GM23338 (cell line): ENCODE measurements at regions not wholly inside any gene's neighbourhood (a gene's known extent, or its start where the extent isn't known, plus 50 kb on each side); places are given as distances from the start of the nearest gene placed in this dataset.

ENCODE experiments used
- ATAC-seq: fragments of 200-7000 bp; cut with Tn5 transposase; 3 replicates; pipeline ENCODE4 v1.9.1; 2020
- DNase-seq: peaks from one replicate; pipeline ENCODE4 v3.0.0-alpha.2; 2015; ENCODE audit warnings: low spot score
- H2AFZ ChIP-seq: fragments of 200-600 bp; sonication (generic); 2 replicates; pipeline ENCODE4 v1.8.0; 2016; ENCODE audit warnings: antibody characterized with exemption, mild to moderate bottlenecking, moderate library complexity
- H3F3A ChIP-seq: fragments of 200-600 bp; sonication (generic); replicated peaks from 2 replicates; pipeline ENCODE4 v1.8.0; 2017; ENCODE audit warnings: antibody characterized with exemption, mixed run types, low read depth
- H3K27ac ChIP-seq: fragments of 200-600 bp; sonication (generic); 2 replicates; pipeline ENCODE4 v1.6.1; 2016; ENCODE audit warnings: low read depth
- H3K27me3 ChIP-seq: fragments of 200-600 bp; sonication (generic); 2 replicates; pipeline ENCODE4 v1.8.0; 2016; ENCODE audit warnings: mild to moderate bottlenecking, mixed run types, moderate library complexity; ENCODE audit not compliant: insufficient read depth
- H3K36me3 ChIP-seq: fragments of 200-600 bp; sonication (generic); 2 replicates; pipeline ENCODE4 v1.8.0; 2016; ENCODE audit warnings: mild to moderate bottlenecking; ENCODE audit not compliant: insufficient read depth
- H3K4me1 ChIP-seq: fragments of 200-600 bp; sonication (generic); 2 replicates; pipeline ENCODE4 v1.8.0; 2016; ENCODE audit warnings: mild to moderate bottlenecking, moderate library complexity; ENCODE audit not compliant: insufficient read depth
- H3K4me2 ChIP-seq: fragments of 200-600 bp; sonication (generic); 2 replicates; pipeline ENCODE4 v1.7.1; 2017; ENCODE audit warnings: mixed run types
- H3K4me3 ChIP-seq: fragments of 200-600 bp; sonication (generic); 2 replicates; pipeline ENCODE4 v1.6.1; 2016; ENCODE audit warnings: mixed run types
- H3K79me2 ChIP-seq: fragments of 200-600 bp; sonication (generic); replicated peaks from 2 replicates; pipeline ENCODE4 v1.8.0; 2017; ENCODE audit warnings: mild to moderate bottlenecking; ENCODE audit not compliant: insufficient read depth
- H3K9me2 ChIP-seq: fragments of 200-600 bp; sonication (generic); 2 replicates; pipeline ENCODE4 v1.8.0; 2017; ENCODE audit not compliant: insufficient read depth
- H4K20me1 ChIP-seq: fragments of 200-600 bp; sonication (generic); replicated peaks from 2 replicates; pipeline ENCODE4 v1.8.0; 2017; ENCODE audit warnings: mild to moderate bottlenecking; ENCODE audit not compliant: insufficient read depth
- H3K27ac Mint-ChIP-seq: 2 replicates; pipeline ENCODE4 v1.8.0; 2020; ENCODE audit warnings: inconsistent platforms, mild to moderate bottlenecking, moderate library complexity, mixed read lengths
- H3K27me3 Mint-ChIP-seq: 3 replicates; pipeline ENCODE4 v1.8.0; 2022; ENCODE audit warnings: low read depth, mild to moderate bottlenecking, moderate library complexity, mixed read lengths, inconsistent platforms; ENCODE audit not compliant: insufficient read depth, poor library complexity
- H3K36me3 Mint-ChIP-seq: 3 replicates; pipeline ENCODE4 v1.8.0; 2021; ENCODE audit warnings: low read depth, mild to moderate bottlenecking, inconsistent platforms, moderate library complexity, mixed read lengths
- H3K4me1 Mint-ChIP-seq: 3 replicates; pipeline ENCODE4 v1.8.0; 2020; ENCODE audit warnings: mild to moderate bottlenecking, inconsistent platforms, mixed read lengths
- H3K4me3 Mint-ChIP-seq: 3 replicates; pipeline ENCODE4 v1.8.0; 2021; ENCODE audit warnings: moderate library complexity, mild to moderate bottlenecking, inconsistent platforms, mixed read lengths
- H3K9me3 Mint-ChIP-seq: 3 replicates; pipeline ENCODE4 v1.8.0; 2020; ENCODE audit warnings: moderate library complexity, mild to moderate bottlenecking, inconsistent platforms, mixed read lengths
- CREB1 ChIP-seq: fragments of 250-450 bp; sonication (Bioruptor Pico); IDR thresholded peaks from 2 replicates; pipeline ENCODE4 v1.5.0; 2020; ENCODE audit warnings: low read depth, mild to moderate bottlenecking, moderate library complexity
- EZH2phosphoT487 ChIP-seq: fragments of 200-600 bp; sonication (generic); IDR thresholded peaks from one replicate; pipeline ENCODE4 v1.8.1; 2018; ENCODE audit warnings: antibody characterized with exemption; ENCODE audit not compliant: unreplicated experiment
- JUNB ChIP-seq: IDR thresholded peaks from one replicate; pipeline ENCODE4 v1.6.1; 2016; ENCODE audit warnings: antibody characterized with exemption; ENCODE audit not compliant: unreplicated experiment
- NANOG ChIP-seq: IDR thresholded peaks from 2 replicates; pipeline ENCODE4 v1.6.1; 2016; ENCODE audit warnings: antibody characterized with exemption, borderline replicate concordance
- POLR2AphosphoS5 ChIP-seq: IDR thresholded peaks from 2 replicates; pipeline ENCODE4 v1.6.1; 2016; ENCODE audit warnings: antibody characterized with exemption, low read depth
- ZNF331 ChIP-seq: fragments of 250-450 bp; sonication (Bioruptor Pico); IDR thresholded peaks from 2 replicates; pipeline ENCODE4 v1.5.0; 2020; ENCODE audit warnings: low read depth, mild to moderate bottlenecking, moderate library complexity
- TF ChIP-seq, protein P1 (sequence below): IDR thresholded peaks from one replicate; pipeline ENCODE4 v1.6.1; 2018; ENCODE audit warnings: antibody characterized with exemption; ENCODE audit not compliant: unreplicated experiment
- TF ChIP-seq, protein P2 (sequence below): fragments of 250-450 bp; sonication (Bioruptor Pico); IDR thresholded peaks from 2 replicates; pipeline ENCODE4 v1.5.0; 2020; ENCODE audit warnings: mild to moderate bottlenecking, moderate library complexity
- TF ChIP-seq, protein P3 (sequence below), 2 experiments: fragments of 200-600 bp in 1 of 2; sonication (generic) in 1 of 2; conservative IDR thresholded peaks; 2 replicates each; pipeline versions ENCODE4 v1.5.1 to v1.6.1; 2016 to 2017; ENCODE audit warnings: antibody characterized with exemption in 2 of 2, low read depth in 2 of 2, mild to moderate bottlenecking in 2 of 2, moderate library complexity in 1 of 2
- TF ChIP-seq, protein P4 (sequence below): IDR thresholded peaks from 2 replicates; pipeline ENCODE4 v1.6.1; 2016; ENCODE audit warnings: antibody characterized with exemption

DNA sequence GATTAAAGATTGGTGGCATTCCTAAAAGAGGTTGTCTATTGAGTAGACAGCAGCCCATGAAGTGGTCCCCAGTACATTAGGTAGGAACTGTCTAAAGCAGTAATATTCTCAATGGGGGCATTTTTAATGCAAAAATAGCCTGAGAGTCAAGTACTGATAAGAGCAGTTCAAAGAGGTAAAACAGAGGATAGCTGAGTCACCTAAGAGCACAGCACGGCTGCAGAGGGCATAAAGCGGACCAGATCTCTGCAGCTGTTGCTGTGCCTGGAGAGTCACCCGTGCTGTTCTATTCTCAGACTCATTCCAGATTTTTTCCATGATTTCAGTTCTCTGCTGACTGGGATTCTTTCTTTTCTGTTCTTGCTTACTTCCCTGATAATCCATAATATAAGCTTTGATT is 313.2 kb downstream of the OLFM3 start:
- Mint-ChIP-seq H3K36me3 (no peaks in the 10 kb centered on the region), H3K9me3 (no peaks in the 10 kb centered on the region), H3K27me3 (no peaks in the 10 kb centered on the region), H3K4me1 (no peaks in the 10 kb centered on the region), H3K4me3 (no peak overlapping the region), H3K27ac (no peak overlapping the region)
- H3K36me3 ChIP-seq, result no peaks in the 10 kb centered on the region
- no peak overlapping the region for H3K27ac ChIP-seq
- 0 out of 2 replicates have a peak, but pooled peaks cover 4% of the 10 kb centered on the region for H3K4me1 ChIP-seq
- no peaks in the 10 kb centered on the region for H3F3A ChIP-seq
- H2AFZ ChIP-seq, result peak overlapping the region; percentile 25; the same call in 1 of the 2 replicates
- no peak for TF ChIP-seq POLR2AphosphoS5
- ATAC-seq (no peak), DNase-seq (no peak)
- no peaks in the 10 kb centered on the region for H3K27me3 ChIP-seq
- no peaks in the 10 kb centered on the region for H4K20me1 ChIP-seq
- no peak overlapping the region for H3K4me2 ChIP-seq
- no peaks in the 10 kb centered on the region for H3K9me2 ChIP-seq
- no peak overlapping the region for H3K4me3 ChIP-seq
- H3K79me2 ChIP-seq, result no peaks in the 10 kb centered on the region

DNA sequence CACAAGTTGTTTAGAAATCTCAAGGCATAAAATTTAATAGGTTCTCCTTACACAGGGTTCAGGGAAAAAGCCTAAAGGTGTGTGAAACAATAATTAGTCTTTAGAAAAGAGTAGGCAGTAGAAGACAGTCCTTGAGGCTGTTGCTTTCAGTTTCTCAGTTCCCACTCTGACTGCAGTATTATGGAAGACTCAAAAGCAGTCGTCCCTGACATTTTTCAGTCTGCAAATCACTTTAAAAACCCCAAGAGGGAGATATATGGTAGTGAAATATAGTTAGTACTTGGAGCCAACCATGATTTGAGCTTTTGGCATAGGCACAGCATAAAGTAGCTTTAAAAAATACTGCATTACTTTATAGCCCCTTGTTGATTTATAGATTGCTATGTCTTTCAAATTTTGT is 299.7 kb downstream of the OLFM3 start:
- Mint-ChIP-seq H3K36me3 (no peaks in the 10 kb centered on the region), H3K4me1 (peaks cover 10% of the 10 kb centered on the region), H3K9me3 (no peaks in the 10 kb centered on the region), H3K27me3 (peaks cover 2% of the 10 kb centered on the region), H3K4me3 (no peak overlapping the region), H3K27ac (no peak overlapping the region; the same call in 1 of the 2 replicates)
- no peaks in the 10 kb centered on the region for H3K9me2 ChIP-seq
- H3K27me3 ChIP-seq, result no peaks in the 10 kb centered on the region
- DNase-seq (no peak), ATAC-seq (no peak; the same call in 2 of the 3 replicates)
- no peak overlapping the region for H3K27ac ChIP-seq
- H3F3A ChIP-seq, result no peaks in the 10 kb centered on the region
- no peak overlapping the region for H3K4me3 ChIP-seq
- peak overlapping the region; percentile 57; the same call in 1 of the 2 replicates for H2AFZ ChIP-seq
- H3K79me2 ChIP-seq, result no peaks in the 10 kb centered on the region
- no peak overlapping the region for H3K4me2 ChIP-seq
- H3K4me1 ChIP-seq, result no peaks in the 10 kb centered on the region
- no peaks in the 10 kb centered on the region for H3K36me3 ChIP-seq
- no peaks in the 10 kb centered on the region for H4K20me1 ChIP-seq
- no peak for TF ChIP-seq CREB1 (CRISPR knock-in tag)
- TF ChIP-seq, protein P1, sequence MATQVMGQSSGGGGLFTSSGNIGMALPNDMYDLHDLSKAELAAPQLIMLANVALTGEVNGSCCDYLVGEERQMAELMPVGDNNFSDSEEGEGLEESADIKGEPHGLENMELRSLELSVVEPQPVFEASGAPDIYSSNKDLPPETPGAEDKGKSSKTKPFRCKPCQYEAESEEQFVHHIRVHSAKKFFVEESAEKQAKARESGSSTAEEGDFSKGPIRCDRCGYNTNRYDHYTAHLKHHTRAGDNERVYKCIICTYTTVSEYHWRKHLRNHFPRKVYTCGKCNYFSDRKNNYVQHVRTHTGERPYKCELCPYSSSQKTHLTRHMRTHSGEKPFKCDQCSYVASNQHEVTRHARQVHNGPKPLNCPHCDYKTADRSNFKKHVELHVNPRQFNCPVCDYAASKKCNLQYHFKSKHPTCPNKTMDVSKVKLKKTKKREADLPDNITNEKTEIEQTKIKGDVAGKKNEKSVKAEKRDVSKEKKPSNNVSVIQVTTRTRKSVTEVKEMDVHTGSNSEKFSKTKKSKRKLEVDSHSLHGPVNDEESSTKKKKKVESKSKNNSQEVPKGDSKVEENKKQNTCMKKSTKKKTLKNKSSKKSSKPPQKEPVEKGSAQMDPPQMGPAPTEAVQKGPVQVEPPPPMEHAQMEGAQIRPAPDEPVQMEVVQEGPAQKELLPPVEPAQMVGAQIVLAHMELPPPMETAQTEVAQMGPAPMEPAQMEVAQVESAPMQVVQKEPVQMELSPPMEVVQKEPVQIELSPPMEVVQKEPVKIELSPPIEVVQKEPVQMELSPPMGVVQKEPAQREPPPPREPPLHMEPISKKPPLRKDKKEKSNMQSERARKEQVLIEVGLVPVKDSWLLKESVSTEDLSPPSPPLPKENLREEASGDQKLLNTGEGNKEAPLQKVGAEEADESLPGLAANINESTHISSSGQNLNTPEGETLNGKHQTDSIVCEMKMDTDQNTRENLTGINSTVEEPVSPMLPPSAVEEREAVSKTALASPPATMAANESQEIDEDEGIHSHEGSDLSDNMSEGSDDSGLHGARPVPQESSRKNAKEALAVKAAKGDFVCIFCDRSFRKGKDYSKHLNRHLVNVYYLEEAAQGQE, result no peak
- TF ChIP-seq NANOG, result no peak
- TF ChIP-seq EZH2phosphoT487, result no peak
- TF ChIP-seq, protein P2, sequence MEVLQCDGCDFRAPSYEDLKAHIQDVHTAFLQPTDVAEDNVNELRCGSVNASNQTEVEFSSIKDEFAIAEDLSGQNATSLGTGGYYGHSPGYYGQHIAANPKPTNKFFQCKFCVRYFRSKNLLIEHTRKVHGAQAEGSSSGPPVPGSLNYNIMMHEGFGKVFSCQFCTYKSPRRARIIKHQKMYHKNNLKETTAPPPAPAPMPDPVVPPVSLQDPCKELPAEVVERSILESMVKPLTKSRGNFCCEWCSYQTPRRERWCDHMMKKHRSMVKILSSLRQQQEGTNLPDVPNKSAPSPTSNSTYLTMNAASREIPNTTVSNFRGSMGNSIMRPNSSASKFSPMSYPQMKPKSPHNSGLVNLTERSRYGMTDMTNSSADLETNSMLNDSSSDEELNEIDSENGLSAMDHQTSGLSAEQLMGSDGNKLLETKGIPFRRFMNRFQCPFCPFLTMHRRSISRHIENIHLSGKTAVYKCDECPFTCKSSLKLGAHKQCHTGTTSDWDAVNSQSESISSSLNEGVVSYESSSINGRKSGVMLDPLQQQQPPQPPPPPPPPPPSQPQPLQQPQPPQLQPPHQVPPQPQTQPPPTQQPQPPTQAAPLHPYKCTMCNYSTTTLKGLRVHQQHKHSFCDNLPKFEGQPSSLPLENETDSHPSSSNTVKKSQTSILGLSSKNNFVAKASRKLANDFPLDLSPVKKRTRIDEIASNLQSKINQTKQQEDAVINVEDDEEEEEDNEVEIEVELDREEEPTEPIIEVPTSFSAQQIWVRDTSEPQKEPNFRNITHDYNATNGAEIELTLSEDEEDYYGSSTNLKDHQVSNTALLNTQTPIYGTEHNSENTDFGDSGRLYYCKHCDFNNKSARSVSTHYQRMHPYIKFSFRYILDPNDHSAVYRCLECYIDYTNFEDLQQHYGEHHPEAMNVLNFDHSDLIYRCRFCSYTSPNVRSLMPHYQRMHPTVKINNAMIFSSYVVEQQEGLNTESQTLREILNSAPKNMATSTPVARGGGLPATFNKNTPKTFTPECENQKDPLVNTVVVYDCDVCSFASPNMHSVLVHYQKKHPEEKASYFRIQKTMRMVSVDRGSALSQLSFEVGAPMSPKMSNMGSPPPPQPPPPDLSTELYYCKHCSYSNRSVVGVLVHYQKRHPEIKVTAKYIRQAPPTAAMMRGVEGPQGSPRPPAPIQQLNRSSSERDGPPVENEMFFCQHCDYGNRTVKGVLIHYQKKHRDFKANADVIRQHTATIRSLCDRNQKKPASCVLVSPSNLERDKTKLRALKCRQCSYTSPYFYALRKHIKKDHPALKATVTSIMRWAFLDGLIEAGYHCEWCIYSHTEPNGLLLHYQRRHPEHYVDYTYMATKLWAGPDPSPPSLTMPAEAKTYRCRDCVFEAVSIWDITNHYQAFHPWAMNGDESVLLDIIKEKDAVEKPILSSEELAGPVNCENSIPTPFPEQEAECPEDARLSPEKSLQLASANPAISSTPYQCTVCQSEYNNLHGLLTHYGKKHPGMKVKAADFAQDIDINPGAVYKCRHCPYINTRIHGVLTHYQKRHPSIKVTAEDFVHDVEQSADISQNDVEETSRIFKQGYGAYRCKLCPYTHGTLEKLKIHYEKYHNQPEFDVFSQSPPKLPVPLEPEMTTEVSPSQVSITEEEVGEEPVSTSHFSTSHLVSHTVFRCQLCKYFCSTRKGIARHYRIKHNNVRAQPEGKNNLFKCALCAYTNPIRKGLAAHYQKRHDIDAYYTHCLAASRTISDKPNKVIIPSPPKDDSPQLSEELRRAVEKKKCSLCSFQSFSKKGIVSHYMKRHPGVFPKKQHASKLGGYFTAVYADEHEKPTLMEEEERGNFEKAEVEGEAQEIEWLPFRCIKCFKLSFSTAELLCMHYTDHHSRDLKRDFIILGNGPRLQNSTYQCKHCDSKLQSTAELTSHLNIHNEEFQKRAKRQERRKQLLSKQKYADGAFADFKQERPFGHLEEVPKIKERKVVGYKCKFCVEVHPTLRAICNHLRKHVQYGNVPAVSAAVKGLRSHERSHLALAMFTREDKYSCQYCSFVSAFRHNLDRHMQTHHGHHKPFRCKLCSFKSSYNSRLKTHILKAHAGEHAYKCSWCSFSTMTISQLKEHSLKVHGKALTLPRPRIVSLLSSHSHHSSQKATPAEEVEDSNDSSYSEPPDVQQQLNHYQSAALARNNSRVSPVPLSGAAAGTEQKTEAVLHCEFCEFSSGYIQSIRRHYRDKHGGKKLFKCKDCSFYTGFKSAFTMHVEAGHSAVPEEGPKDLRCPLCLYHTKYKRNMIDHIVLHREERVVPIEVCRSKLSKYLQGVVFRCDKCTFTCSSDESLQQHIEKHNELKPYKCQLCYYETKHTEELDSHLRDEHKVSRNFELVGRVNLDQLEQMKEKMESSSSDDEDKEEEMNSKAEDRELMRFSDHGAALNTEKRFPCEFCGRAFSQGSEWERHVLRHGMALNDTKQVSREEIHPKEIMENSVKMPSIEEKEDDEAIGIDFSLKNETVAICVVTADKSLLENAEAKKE (CRISPR knock-in tag), result no peak
- TF ChIP-seq, protein P3, sequence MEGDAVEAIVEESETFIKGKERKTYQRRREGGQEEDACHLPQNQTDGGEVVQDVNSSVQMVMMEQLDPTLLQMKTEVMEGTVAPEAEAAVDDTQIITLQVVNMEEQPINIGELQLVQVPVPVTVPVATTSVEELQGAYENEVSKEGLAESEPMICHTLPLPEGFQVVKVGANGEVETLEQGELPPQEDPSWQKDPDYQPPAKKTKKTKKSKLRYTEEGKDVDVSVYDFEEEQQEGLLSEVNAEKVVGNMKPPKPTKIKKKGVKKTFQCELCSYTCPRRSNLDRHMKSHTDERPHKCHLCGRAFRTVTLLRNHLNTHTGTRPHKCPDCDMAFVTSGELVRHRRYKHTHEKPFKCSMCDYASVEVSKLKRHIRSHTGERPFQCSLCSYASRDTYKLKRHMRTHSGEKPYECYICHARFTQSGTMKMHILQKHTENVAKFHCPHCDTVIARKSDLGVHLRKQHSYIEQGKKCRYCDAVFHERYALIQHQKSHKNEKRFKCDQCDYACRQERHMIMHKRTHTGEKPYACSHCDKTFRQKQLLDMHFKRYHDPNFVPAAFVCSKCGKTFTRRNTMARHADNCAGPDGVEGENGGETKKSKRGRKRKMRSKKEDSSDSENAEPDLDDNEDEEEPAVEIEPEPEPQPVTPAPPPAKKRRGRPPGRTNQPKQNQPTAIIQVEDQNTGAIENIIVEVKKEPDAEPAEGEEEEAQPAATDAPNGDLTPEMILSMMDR (conservative IDR thresholded peaks at IDR 0.05; ENCODE audit: low read depth in 2 of 2), result no peak
- TF ChIP-seq ZNF331, result no peak
- no peak for TF ChIP-seq JUNB
- TF ChIP-seq POLR2AphosphoS5, result no peak
- TF ChIP-seq, protein P4, sequence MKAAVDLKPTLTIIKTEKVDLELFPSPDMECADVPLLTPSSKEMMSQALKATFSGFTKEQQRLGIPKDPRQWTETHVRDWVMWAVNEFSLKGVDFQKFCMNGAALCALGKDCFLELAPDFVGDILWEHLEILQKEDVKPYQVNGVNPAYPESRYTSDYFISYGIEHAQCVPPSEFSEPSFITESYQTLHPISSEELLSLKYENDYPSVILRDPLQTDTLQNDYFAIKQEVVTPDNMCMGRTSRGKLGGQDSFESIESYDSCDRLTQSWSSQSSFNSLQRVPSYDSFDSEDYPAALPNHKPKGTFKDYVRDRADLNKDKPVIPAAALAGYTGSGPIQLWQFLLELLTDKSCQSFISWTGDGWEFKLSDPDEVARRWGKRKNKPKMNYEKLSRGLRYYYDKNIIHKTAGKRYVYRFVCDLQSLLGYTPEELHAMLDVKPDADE, result no peak
